ENCODE measurements at regions not wholly inside any gene's neighbourhood (a gene's known extent, or its start where the extent isn't known, plus 50 kb on each side); places are given as distances from the start of the nearest gene placed in this dataset.

GRCh38 chr7:52498366-52498765 lies 537.1 kb upstream of the POM121L12 start:
- TF ChIP-seq CTCF (IDR thresholded peaks at IDR 0.05; ENCODE audit: borderline replicate concordance, insufficient read depth, low read depth, low read length) = no peak
- H3K4me3 ChIP-seq (ENCODE audit: low read depth, low read length) = no peak overlapping the region

- no peak overlapping the region for H3K4me3 ChIP-seq (ENCODE audit: low read depth, low read length)
- no peak for TF ChIP-seq CTCF (IDR thresholded peaks at IDR 0.05; ENCODE audit: borderline replicate concordance, insufficient read depth, low read depth, low read length)
These were observed 549.2 kb upstream of the POM121L12 start for GRCh38 chr7:52486267-52486666.

GRCh38 chr7:52482076-52482475 lies 553.4 kb upstream of the POM121L12 start:
- no peak for TF ChIP-seq CTCF (IDR thresholded peaks at IDR 0.05; ENCODE audit: borderline replicate concordance, insufficient read depth, low read depth, low read length)
- no peak overlapping the region for H3K4me3 ChIP-seq (ENCODE audit: low read depth, low read length)

- TF ChIP-seq CTCF (IDR thresholded peaks at IDR 0.05; ENCODE audit: borderline replicate concordance, insufficient read depth, low read depth, low read length) = no peak
- H3K4me3 ChIP-seq (ENCODE audit: low read depth, low read length) = no peak overlapping the region
These were observed 553.9 kb upstream of the POM121L12 start for GRCh38 chr7:52481571-52481970.

GRCh38 chr7:52479990-52480389 lies 555.4 kb upstream of the POM121L12 start:
- no peak for TF ChIP-seq CTCF (IDR thresholded peaks at IDR 0.05; ENCODE audit: borderline replicate concordance, insufficient read depth, low read depth, low read length)
- H3K4me3 ChIP-seq (ENCODE audit: low read depth, low read length) = no peak overlapping the region

GRCh38 chr7:52475001-52475582 lies 560.3 kb upstream of the POM121L12 start:
- TF ChIP-seq CTCF (IDR thresholded peaks at IDR 0.05; ENCODE audit: borderline replicate concordance, insufficient read depth, low read depth, low read length) = no peak
- H3K4me3 ChIP-seq (ENCODE audit: low read depth, low read length) = no peak overlapping the region

GRCh38 chr7:52473756-52474155 lies 561.7 kb upstream of the POM121L12 start:
- no peak for TF ChIP-seq CTCF (IDR thresholded peaks at IDR 0.05; ENCODE audit: borderline replicate concordance, insufficient read depth, low read depth, low read length)

More at GRCh38 chr7:52473756-52474155, 561.7 kb upstream of the POM121L12 start:
- no peak overlapping the region for H3K4me3 ChIP-seq (ENCODE audit: low read depth, low read length)
